ENCODE measurements at regions not wholly inside any gene's neighbourhood (a gene's known extent, or its start where the extent isn't known, plus 50 kb on each side); places are given as distances from the start of the nearest gene placed in this dataset.
"Not testable (repeated sequence)": the region's sequence is repeated elsewhere in the genome, so short reads cannot be mapped to it uniquely, and the experiment has no call there.

DNA sequence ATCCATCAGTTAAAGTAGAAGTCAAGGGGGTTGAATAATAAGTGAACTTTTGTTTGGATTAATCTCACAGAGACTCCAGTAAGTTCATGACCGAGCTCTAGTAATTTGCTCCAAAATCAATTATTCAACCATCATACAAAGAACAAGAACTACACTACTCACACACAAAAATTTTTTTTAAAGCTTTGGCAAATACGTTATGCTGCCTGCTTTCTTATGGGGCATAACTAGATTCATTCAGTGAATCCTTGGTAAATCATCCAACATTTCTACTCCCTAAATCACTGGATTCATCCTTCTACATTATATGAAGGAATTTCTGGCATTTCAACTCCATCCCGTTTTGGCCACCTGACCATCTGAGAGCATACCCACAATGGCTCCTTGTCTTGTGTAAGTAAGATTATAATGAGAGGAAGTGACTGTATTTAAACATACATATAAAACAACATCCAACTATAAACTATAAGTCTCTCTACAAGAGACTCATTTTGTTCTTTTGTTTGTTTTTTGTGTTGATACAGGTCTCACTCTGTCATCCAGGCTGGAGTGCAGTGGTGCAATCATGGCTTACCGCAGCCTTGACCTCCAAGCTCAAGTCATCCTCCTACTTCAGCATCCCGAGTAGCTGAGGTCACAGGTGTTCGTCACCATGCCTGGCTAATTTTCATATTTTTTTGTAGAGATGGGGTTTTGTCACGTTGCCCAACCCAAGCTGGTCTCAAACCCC lies 144.2 kb upstream of the LRRTM4 start:
- Histone ChIP-seq H3K27me3 (replicated peaks; ENCODE audit: insufficient read depth, low read depth, low read length, poor library complexity) (no peaks in the 10 kb centered on the region), H3K4me1 (ENCODE audit: insufficient read depth, low read length, poor library complexity, severe bottlenecking) (no peaks in the 10 kb centered on the region), H3K4me3 (ENCODE audit: low read depth, low read length, poor library complexity, severe bottlenecking) (no peak overlapping the region), H3K36me3 (ENCODE audit: insufficient read depth, low read length, poor library complexity, severe bottlenecking) (no peaks in the 10 kb centered on the region), H3K9me3 (ENCODE audit: low read depth, low read length, poor library complexity, severe bottlenecking) (no peaks in the 10 kb centered on the region), H3K27ac (ENCODE audit: low read depth, low read length, poor library complexity, severe bottlenecking) (no peak overlapping the region)
- DNase-seq (ENCODE audit: low spot score): no peak
- no TSS peak for BruUV-seq (replicated peaks)
- POLR2A ChIA-PET (ENCODE audit: low non-redundant PET): no interaction called here
- intact Hi-C loops (cut with micrococcal nuclease; ENCODE audit: unreplicated experiment): no loop called here
- no peak for TF ChIP-seq EZH2 (IDR thresholded peaks at IDR 0.05; ENCODE audit: borderline replicate concordance, low read depth, low read length, poor library complexity, severe bottlenecking)
- TF ChIP-seq, protein P1, sequence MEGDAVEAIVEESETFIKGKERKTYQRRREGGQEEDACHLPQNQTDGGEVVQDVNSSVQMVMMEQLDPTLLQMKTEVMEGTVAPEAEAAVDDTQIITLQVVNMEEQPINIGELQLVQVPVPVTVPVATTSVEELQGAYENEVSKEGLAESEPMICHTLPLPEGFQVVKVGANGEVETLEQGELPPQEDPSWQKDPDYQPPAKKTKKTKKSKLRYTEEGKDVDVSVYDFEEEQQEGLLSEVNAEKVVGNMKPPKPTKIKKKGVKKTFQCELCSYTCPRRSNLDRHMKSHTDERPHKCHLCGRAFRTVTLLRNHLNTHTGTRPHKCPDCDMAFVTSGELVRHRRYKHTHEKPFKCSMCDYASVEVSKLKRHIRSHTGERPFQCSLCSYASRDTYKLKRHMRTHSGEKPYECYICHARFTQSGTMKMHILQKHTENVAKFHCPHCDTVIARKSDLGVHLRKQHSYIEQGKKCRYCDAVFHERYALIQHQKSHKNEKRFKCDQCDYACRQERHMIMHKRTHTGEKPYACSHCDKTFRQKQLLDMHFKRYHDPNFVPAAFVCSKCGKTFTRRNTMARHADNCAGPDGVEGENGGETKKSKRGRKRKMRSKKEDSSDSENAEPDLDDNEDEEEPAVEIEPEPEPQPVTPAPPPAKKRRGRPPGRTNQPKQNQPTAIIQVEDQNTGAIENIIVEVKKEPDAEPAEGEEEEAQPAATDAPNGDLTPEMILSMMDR (conservative IDR thresholded peaks at IDR 0.05; ENCODE audit: low read depth, low read length): no peak
- CTCF ChIA-PET: no interaction called here

DNA sequence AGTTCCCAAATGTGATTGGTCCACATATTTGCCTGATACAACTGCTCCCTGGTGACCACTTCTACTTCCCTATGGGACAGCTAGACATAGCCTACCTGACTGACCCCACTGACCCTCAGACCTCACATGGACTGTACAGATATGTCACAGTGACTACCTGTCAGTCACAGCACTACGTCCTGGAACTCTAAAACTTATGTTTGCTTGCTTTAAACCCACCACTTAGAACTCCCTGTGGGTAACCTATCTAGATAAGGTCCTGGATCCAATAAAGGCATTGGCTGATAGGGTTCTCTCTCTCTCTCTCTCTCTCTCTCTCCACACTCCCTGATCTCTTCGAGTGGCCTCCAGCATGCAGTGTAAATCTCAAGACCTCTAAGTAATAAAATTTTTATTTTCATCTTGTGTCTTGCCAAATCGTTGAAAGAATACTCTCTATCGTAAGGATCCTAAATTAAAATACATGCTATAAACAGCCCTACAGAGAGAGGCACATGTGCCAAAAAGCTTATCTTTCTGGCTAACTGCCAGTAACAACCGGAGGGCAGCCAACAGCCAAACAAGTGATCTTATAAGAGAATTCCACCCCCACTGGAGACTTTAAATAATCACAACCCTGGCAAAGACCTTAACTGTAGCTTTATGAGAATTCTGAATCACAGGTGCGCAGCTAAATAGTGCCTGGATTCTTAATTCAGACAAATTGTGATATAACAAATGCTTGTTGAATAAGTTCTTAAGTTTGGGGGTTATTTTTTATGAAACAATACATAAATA lies 162.6 kb upstream of the LRRTM4 start:
- H3K27ac ChIP-seq (ENCODE audit: low read depth, low read length, poor library complexity, severe bottlenecking); CTCF ChIA-PET; H3K36me3 ChIP-seq (ENCODE audit: insufficient read depth, low read length, poor library complexity, severe bottlenecking); POLR2A ChIA-PET (ENCODE audit: low non-redundant PET); BruUV-seq (replicated peaks); DNase-seq (ENCODE audit: low spot score); intact Hi-C loops (cut with micrococcal nuclease; ENCODE audit: unreplicated experiment); H3K9me3 ChIP-seq (ENCODE audit: low read depth, low read length, poor library complexity, severe bottlenecking); H3K27me3 ChIP-seq (replicated peaks; ENCODE audit: insufficient read depth, low read depth, low read length, poor library complexity); H3K4me1 ChIP-seq (ENCODE audit: insufficient read depth, low read length, poor library complexity, severe bottlenecking); H3K4me3 ChIP-seq (ENCODE audit: low read depth, low read length, poor library complexity, severe bottlenecking): not testable (repeated sequence)

DNA sequence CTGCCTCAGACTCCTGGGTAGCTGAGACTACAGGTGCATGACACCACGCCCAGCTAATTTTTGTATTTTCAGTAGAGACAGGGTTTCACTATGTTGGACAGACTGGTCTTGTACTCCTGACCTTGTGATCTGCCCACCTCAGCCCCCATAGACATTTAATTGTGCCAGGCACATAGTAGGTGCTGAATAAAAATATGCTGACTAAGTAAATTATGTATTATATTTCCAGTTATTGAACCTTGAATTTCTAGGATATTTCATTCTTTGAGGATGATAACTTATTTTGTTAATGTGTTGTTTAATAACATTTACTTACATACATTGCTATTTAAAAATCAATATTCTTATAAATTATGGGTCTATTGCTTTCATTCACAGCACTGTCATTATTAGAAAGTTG lies 190.4 kb upstream of the LRRTM4 start:
- no peaks in the 10 kb centered on the region for H3K9me3 ChIP-seq (ENCODE audit: low read depth, low read length, poor library complexity, severe bottlenecking)
- H3K4me1 ChIP-seq (ENCODE audit: insufficient read depth, low read length, poor library complexity, severe bottlenecking): no peaks in the 10 kb centered on the region
- H3K27ac ChIP-seq (ENCODE audit: low read depth, low read length, poor library complexity, severe bottlenecking): no peak overlapping the region
- TF ChIP-seq, protein P1 (conservative IDR thresholded peaks at IDR 0.05; ENCODE audit: low read depth, low read length): no peak
- TF ChIP-seq EZH2 (IDR thresholded peaks at IDR 0.05; ENCODE audit: borderline replicate concordance, low read depth, low read length, poor library complexity, severe bottlenecking): no peak
- no peak overlapping the region for H3K4me3 ChIP-seq (ENCODE audit: low read depth, low read length, poor library complexity, severe bottlenecking)
- no peaks in the 10 kb centered on the region for H3K27me3 ChIP-seq (replicated peaks; ENCODE audit: insufficient read depth, low read depth, low read length, poor library complexity)
- no peak for DNase-seq (ENCODE audit: low spot score)
- intact Hi-C loops (cut with micrococcal nuclease; ENCODE audit: unreplicated experiment): no loop called here
- ChIA-PET CTCF (no interaction called here), POLR2A (ENCODE audit: low non-redundant PET) (no interaction called here)
- no TSS peak for BruUV-seq (replicated peaks)
- no peaks in the 10 kb centered on the region for H3K36me3 ChIP-seq (ENCODE audit: insufficient read depth, low read length, poor library complexity, severe bottlenecking)

Measured in A673 (cell line).